ENCODE measurements at regions not wholly inside any gene's neighbourhood (a gene's known extent, or its start where the extent isn't known, plus 50 kb on each side); places are given as distances from the start of the nearest gene placed in this dataset.

- no peak overlapping the region for H3K4me2 ChIP-seq (ENCODE audit: insufficient read depth, insufficient read length, low read length)
- no peak overlapping the region for H3K9ac ChIP-seq (ENCODE audit: extremely low read depth, insufficient read length, low read length)
- no peak overlapping the region for H3T11ph ChIP-seq (ENCODE audit: low read length)
- no peak overlapping the region for H3K23ac ChIP-seq (ENCODE audit: insufficient read length, low read depth, low read length)
- no peak overlapping the region for H2BK12ac ChIP-seq (ENCODE audit: insufficient read length, low read depth, low read length)
- no peak overlapping the region for H2BK15ac ChIP-seq (ENCODE audit: low read depth, low read length)
- H2BK120ac ChIP-seq (ENCODE audit: low read depth, low read length, poor library complexity, severe bottlenecking) = no peak overlapping the region
- no peaks in the 10 kb centered on the region; the same call in none of the 2 replicates for H3K4me1 ChIP-seq (ENCODE audit: insufficient read depth, low read length)
- no peak for TF ChIP-seq CTCF (conservative IDR thresholded peaks at IDR 0.05)
- no peak overlapping the region for H2AFZ ChIP-seq (ENCODE audit: low read length)
- no peaks in the 10 kb centered on the region for H3K23me2 ChIP-seq (ENCODE audit: insufficient read length, low read depth, low read length, poor library complexity, severe bottlenecking)
- peaks cover 0 to 6% (median 0%) of the 10 kb centered on the region in 3 experiments; a peak in 3 of 7 replicates for H3K36me3 Mint-ChIP-seq (ENCODE audit: insufficient read depth in 1 of 3, low read depth in 3 of 3)
- H3K14ac ChIP-seq (ENCODE audit: insufficient read depth, low read length) = no peak overlapping the region
- H3K27me3 Mint-ChIP-seq (ENCODE audit: low read depth) = no peaks in the 10 kb centered on the region
- no peaks in the 10 kb centered on the region for H3K9me3 ChIP-seq (ENCODE audit: control insufficient read depth, low read depth, low read length)
- no CpG with 5 or more reads among the region's 1 CpG for WGBS (ENCODE audit: extremely low coverage, insufficient read length, low lambda C conversion rate)
- DNase-seq = no peak
- no peaks in the 10 kb centered on the region for H3K27me3 ChIP-seq (ENCODE audit: insufficient read depth, low read length)
- H4K20me1 ChIP-seq (ENCODE audit: control insufficient read depth, insufficient read depth, insufficient read length) = no peaks in the 10 kb centered on the region
- H2AK5ac ChIP-seq (ENCODE audit: insufficient read length, low read length) = no peak overlapping the region
- H4K8ac ChIP-seq (replicated peaks; ENCODE audit: insufficient read length, low read depth, low read length) = no peak overlapping the region
- H3K79me1 ChIP-seq (ENCODE audit: insufficient read depth, low read depth, low read length, poor library complexity, severe bottlenecking) = no peaks in the 10 kb centered on the region
- no peak overlapping the region for H3K4me3 Mint-ChIP-seq
- H2BK20ac ChIP-seq (ENCODE audit: low read depth, low read length, poor library complexity, severe bottlenecking) = no peak overlapping the region
- peaks cover 27 to 34% of the 10 kb centered on the region in 2 experiments for H3K4me1 Mint-ChIP-seq
- no peak overlapping the region for H3K4ac ChIP-seq (ENCODE audit: low read depth, low read length)
- no peak overlapping the region for H4K5ac ChIP-seq (ENCODE audit: insufficient read length, low read depth, low read length)
- H3K79me2 ChIP-seq (ENCODE audit: insufficient read depth, low read length) = no peaks in the 10 kb centered on the region
- H3K27ac ChIP-seq (ENCODE audit: insufficient read length, low read depth, low read length) = no peak overlapping the region
- no peak overlapping the region for H4K91ac ChIP-seq (ENCODE audit: insufficient read length, low read depth, low read length)
- H3K27ac Mint-ChIP-seq = no peak overlapping the region
- no peak overlapping the region for H2BK5ac ChIP-seq (ENCODE audit: insufficient read length, low read length)
- no peak overlapping the region for H3K56ac ChIP-seq (ENCODE audit: insufficient read length, low read depth, low read length)
- H3K9me3 Mint-ChIP-seq = peaks cover 3 to 7% of the 10 kb centered on the region in 2 experiments; a peak in 3 of 5 replicates
- no peak overlapping the region for H3K18ac ChIP-seq (ENCODE audit: insufficient read length, low read depth, low read length)
Measured at GRCh38 chr6:22021966-22022365, 274.9 kb downstream of the PRL start.
